ENCODE measurements at regions not wholly inside any gene's neighbourhood (a gene's known extent, or its start where the extent isn't known, plus 50 kb on each side); places are given as distances from the start of the nearest gene placed in this dataset.

GRCh38 chr12:75711271-75711670 is 199.9 kb upstream of the KRR1 start:
- no TSS peak for BruUV-seq (replicated peaks)
- in situ Hi-C loops (cut with HindIII; ENCODE audit: extremely low pct_ligation_motif_present, low pct_unique_long_range_greater_than_20kb), result no loop called here
- ChIA-PET POLR2A (interaction anchor here (1.1 to 1.4 kb wide), 3 partner anchors 54 to 320 kb away, joined by 3 to 6 read pairs (median 3); partner anchors contain the start of gene PHLDA1), CTCF (ENCODE audit: low intra/inter-chr PET ratio, low total read pairs) (no interaction called here)
- H3K4me2 ChIP-seq (ENCODE audit: low read depth, low read length), result no peak overlapping the region
- H3K9me3 ChIP-seq (ENCODE audit: low read length), result no peaks in the 10 kb centered on the region
- no peak overlapping the region for H2AFZ ChIP-seq (ENCODE audit: low read length)
- no peak for ATAC-seq
- no peak overlapping the region for H3K4me3 ChIP-seq (replicated peaks in 1 of 3; ENCODE audit: insufficient read depth in 1 of 3, low read depth in 2 of 3, low read length in 3 of 3)
- TF ChIP-seq ATF7 (IDR thresholded peaks at IDR 0.05) (no peak), ATF7 (CRISPR knock-in tag; IDR thresholded peaks at IDR 0.05) (no peak), ZNF773 (CRISPR knock-in tag; IDR thresholded peaks at IDR 0.05; ENCODE audit: borderline replicate concordance) (no peak), GATAD2A (CRISPR knock-in tag; IDR thresholded peaks at IDR 0.05) (no peak), NR3C1 (CRISPR knock-in tag; IDR thresholded peaks at IDR 0.05) (no peak), CC2D1A (CRISPR knock-in tag; IDR thresholded peaks at IDR 0.05) (no peak), ZEB1 (IDR thresholded peaks at IDR 0.05; ENCODE audit: insufficient replicate concordance, low read depth) (no peak), ZNF704 (CRISPR knock-in tag; IDR thresholded peaks at IDR 0.05; ENCODE audit: borderline replicate concordance) (no peak), PTBP1 (IDR thresholded peaks at IDR 0.05; ENCODE audit: low read depth, low read length, poor library complexity, severe bottlenecking) (no peak), SNAPC5 (CRISPR knock-in tag; IDR thresholded peaks at IDR 0.05; ENCODE audit: borderline replicate concordance) (no peak), ZBTB46 (CRISPR knock-in tag; IDR thresholded peaks at IDR 0.05; ENCODE audit: borderline replicate concordance) (no peak), SIN3B (IDR thresholded peaks at IDR 0.05; ENCODE audit: low read length) (no peak), HCFC1 (IDR thresholded peaks at IDR 0.05; ENCODE audit: low read depth, low read length) (no peak), ZBTB1 (CRISPR knock-in tag; IDR thresholded peaks at IDR 0.05; ENCODE audit: borderline replicate concordance) (no peak)
- TF ChIP-seq, protein P1, sequence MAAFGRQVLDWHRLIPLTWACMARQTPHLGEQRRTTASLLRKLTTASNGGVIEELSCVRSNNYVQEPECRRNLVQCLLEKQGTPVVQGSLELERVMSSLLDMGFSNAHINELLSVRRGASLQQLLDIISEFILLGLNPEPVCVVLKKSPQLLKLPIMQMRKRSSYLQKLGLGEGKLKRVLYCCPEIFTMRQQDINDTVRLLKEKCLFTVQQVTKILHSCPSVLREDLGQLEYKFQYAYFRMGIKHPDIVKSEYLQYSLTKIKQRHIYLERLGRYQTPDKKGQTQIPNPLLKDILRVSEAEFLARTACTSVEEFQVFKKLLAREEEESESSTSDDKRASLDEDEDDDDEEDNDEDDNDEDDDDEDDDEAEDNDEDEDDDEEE (CRISPR knock-in tag; IDR thresholded peaks at IDR 0.05), result no peak
- no peaks in the 10 kb centered on the region for H4K20me1 ChIP-seq (ENCODE audit: insufficient read depth, low read length)
- no peak overlapping the region for H3K9ac ChIP-seq (ENCODE audit: insufficient read depth, low read depth, low read length)
- H3K79me2 ChIP-seq (ENCODE audit: insufficient read depth, low read length), result no peaks in the 10 kb centered on the region
- no peak overlapping the region for H3K27ac ChIP-seq (ENCODE audit: extremely low read length, insufficient read depth, low read length)
- no peaks in the 10 kb centered on the region for H3K27me3 ChIP-seq (ENCODE audit: control insufficient read depth in 1 of 2, insufficient read depth in 2 of 2, low read length in 2 of 2)
- WGBS (ENCODE audit: low lambda C conversion rate), result 97% methylated on average over 2 of the region's 2 CpGs
- no peaks in the 10 kb centered on the region for H3K36me3 ChIP-seq (replicated peaks in 1 of 2; ENCODE audit: control insufficient read depth in 1 of 2, insufficient read depth in 2 of 2, low read length in 2 of 2)
- no peak for DNase-seq (ENCODE audit: low spot score)
- no peak for FAIRE-seq
- peaks cover 97% of the 10 kb centered on the region for H3K4me1 ChIP-seq (ENCODE audit: insufficient read depth, low read length)
- intact Hi-C loops (cut with micrococcal nuclease; ENCODE audit: unreplicated experiment), result loop anchor here (5.0 kb wide), 4 partner anchors 56 to 316 kb away; no protein-coding TSS in a partner anchor
